SU-DHL-6 (cell line): ENCODE measurements at regions not wholly inside any gene's neighbourhood (a gene's known extent, or its start where the extent isn't known, plus 50 kb on each side); places are given as distances from the start of the nearest gene placed in this dataset.

Source experiments
- H2AFZ ChIP-seq: fragments of 200-600 bp; sonication (generic); 2 replicates; pipeline ENCODE4 v1.6.1; 2014; ENCODE audit warnings: low read depth, mild to moderate bottlenecking, moderate library complexity, mixed read lengths, antibody characterized with exemption, low read length; ENCODE audit not compliant: severe bottlenecking
- H3F3A ChIP-seq: fragments of 200-600 bp; shearing (Covaris generic); 2 replicates; pipeline ENCODE4 v1.6.0; 2016; ENCODE audit warnings: antibody characterized with exemption, mild to moderate bottlenecking; ENCODE audit not compliant: insufficient read depth
- H3K27ac ChIP-seq: fragments of 200-600 bp; sonication (generic); 2 replicates; pipeline ENCODE4 v1.5.1; 2016; ENCODE audit warnings: low read depth, mild to moderate bottlenecking, low read length, moderate library complexity, mixed read lengths
- H3K27me3 ChIP-seq: fragments of 200-600 bp; sonication (generic), shearing (Covaris generic); 2 replicates; pipeline ENCODE4 v1.6.0; 2014; ENCODE audit warnings: mild to moderate bottlenecking, low read length
- H3K36me3 ChIP-seq: fragments of 200-600 bp; sonication (generic); 2 replicates; pipeline ENCODE4 v1.6.1; 2014; ENCODE audit warnings: mild to moderate bottlenecking, low read length, mixed read lengths
- H3K4me2 ChIP-seq: fragments of 300-600, 200-600 bp; shearing (Covaris generic), sonication (generic); 2 replicates; pipeline ENCODE4 v1.6.0; 2014; ENCODE audit warnings: low read length, low read depth, mild to moderate bottlenecking; ENCODE audit not compliant: poor library complexity, severe bottlenecking
- H3K4me3 ChIP-seq: fragments of 200-600 bp; sonication (generic); 2 replicates; pipeline ENCODE4 v1.5.1; 2014; ENCODE audit warnings: antibody characterized with exemption, low read length, mild to moderate bottlenecking, mixed read lengths; ENCODE audit not compliant: insufficient read depth, poor library complexity, severe bottlenecking
- H3K79me2 ChIP-seq: fragments of 200-600 bp; sonication (generic); 2 replicates; pipeline ENCODE4 v1.6.1; 2014; ENCODE audit warnings: mild to moderate bottlenecking, low read length, moderate library complexity; ENCODE audit not compliant: insufficient read depth
- H3K9ac ChIP-seq: fragments of 200-600 bp; sonication (generic); 2 replicates; pipeline ENCODE4 v1.7.0; 2014; ENCODE audit warnings: mild to moderate bottlenecking, low read length
- H3K9me2 ChIP-seq: fragments of 200-600 bp; sonication (generic); replicated peaks from 2 replicates; pipeline ENCODE4 v1.6.1; 2014; ENCODE audit warnings: low read length; ENCODE audit not compliant: insufficient read depth
- H3K9me3 ChIP-seq: fragments of 200-600 bp; sonication (generic); 2 replicates; pipeline ENCODE4 v1.6.1; 2014; ENCODE audit warnings: low read length, mixed read lengths; ENCODE audit not compliant: insufficient read depth
- H4K20me1 ChIP-seq: fragments of 200-600 bp; sonication (generic); 2 replicates; pipeline ENCODE4 v1.6.1; 2014; ENCODE audit warnings: low read depth, mild to moderate bottlenecking, antibody characterized with exemption, low read length, moderate library complexity, mixed read lengths
- CTCF ChIP-seq: fragments of 200-600 bp; sonication (generic); IDR thresholded peaks from one replicate; pipeline ENCODE4 v1.5.1; 2017; ENCODE audit warnings: antibody characterized with exemption, mild to moderate bottlenecking, low read length, moderate library complexity; ENCODE audit not compliant: insufficient read depth, poor library complexity, severe bottlenecking
- EZH2phosphoT487 ChIP-seq: fragments of 200-600 bp; sonication (generic), shearing (Covaris generic); conservative IDR thresholded peaks from 2 replicates; pipeline ENCODE4 v1.6.1; 2018; ENCODE audit warnings: mild to moderate bottlenecking, antibody characterized with exemption, low read length, moderate library complexity, mixed read lengths

DNA sequence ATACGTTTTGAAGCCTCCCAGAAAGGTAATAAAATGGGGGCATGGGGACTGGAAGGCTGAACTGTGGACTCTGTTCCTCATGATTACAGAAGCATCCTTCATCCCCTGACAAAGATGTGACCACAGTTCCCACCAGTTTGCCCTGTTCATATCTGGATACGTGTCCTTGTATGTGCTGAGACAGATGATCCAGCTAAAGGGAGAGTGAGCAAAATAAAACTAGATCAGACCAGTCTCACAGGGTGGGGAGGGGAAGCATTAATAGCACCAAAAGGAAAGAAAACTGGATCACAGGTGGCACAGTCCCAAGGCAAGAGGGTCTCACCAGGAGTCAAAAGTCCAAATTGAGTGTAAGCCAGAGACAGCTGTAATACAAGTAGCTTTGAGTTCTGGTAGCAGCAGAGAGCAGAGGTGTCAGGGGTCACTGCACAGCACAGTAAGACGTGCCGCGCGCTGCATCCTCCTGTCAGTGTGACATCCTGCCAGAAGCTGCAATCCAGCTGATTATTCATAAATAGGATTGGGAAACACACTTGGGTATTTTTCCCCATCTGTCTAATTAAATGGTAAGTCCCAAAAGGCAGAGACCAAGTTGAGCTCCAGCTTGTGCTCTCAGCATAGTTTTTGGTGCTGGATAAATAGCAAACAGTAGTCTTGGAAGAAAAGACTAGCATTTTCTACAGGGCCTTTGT lies 560.0 kb upstream of the CFAP20DC start:
- H3F3A ChIP-seq: no peaks in the 10 kb centered on the region

DNA sequence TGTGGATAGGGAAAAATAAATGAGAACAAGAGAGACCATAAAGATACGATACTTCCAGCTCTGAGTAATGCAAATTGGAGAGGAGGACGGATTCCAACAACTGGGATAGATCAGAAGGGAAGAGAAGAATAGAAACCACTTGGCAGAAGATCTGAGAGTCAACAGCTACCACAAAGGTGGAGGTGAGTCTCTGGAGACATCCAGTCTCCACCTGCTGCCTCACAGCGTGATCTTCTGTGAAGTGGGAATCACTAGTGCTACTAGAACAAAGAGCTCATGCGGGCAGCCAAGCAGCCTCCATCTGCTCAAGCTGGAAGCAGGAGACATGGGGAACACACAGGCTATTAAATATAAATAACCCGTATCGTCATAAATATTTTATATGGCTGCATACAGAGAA lies 558.5 kb upstream of the CFAP20DC start:
- no peak overlapping the region for H3K27ac ChIP-seq
- H3K79me2 ChIP-seq: no peaks in the 10 kb centered on the region
- no peak overlapping the region for H3K4me3 ChIP-seq
- no peaks in the 10 kb centered on the region for H3K9me2 ChIP-seq
- no peak overlapping the region for H2AFZ ChIP-seq
- H3K36me3 ChIP-seq: no peaks in the 10 kb centered on the region
- TF ChIP-seq CTCF (no peak), EZH2phosphoT487 (no peak)
- H3K9me3 ChIP-seq: no peaks in the 10 kb centered on the region
- no peaks in the 10 kb centered on the region for H3K27me3 ChIP-seq
- H3K9ac ChIP-seq: no peak overlapping the region
- no peak overlapping the region for H3K4me2 ChIP-seq
- H4K20me1 ChIP-seq: no peaks in the 10 kb centered on the region
- no peaks in the 10 kb centered on the region for H3F3A ChIP-seq

More for the DNA sequence above, 560.0 kb upstream of the CFAP20DC start:
- Histone ChIP-seq H3K9me2 (no peaks in the 10 kb centered on the region), H3K36me3 (no peaks in the 10 kb centered on the region), H3K27ac (no peak overlapping the region), H3K27me3 (no peaks in the 10 kb centered on the region), H3K4me3 (no peak overlapping the region), H3K9me3 (no peaks in the 10 kb centered on the region), H3K4me2 (no peak overlapping the region), H3K79me2 (no peaks in the 10 kb centered on the region), H3K9ac (no peak overlapping the region), H4K20me1 (no peaks in the 10 kb centered on the region), H2AFZ (no peak overlapping the region)
- TF ChIP-seq EZH2phosphoT487 (no peak), CTCF (no peak)

DNA sequence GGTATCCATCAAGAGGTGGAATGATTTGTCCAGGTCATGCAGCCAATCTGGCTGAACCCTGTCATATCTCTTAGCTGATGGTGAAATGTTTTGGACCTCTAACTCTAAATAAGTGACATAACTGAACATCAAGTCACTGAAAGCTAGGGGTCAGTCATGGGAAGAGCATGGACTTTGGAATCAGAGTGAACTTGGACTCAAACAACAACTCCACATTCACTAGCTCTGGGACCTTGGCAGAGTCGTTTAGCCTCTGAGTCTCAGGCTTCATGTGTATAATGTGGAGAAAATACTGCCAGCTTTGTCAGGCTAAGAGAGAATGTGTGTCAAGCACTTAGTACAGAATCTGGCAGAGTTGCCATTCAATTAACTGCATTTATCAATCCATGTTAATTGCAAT lies 557.8 kb upstream of the CFAP20DC start:
- no peak overlapping the region for H3K4me3 ChIP-seq
- no peaks in the 10 kb centered on the region for H3K79me2 ChIP-seq
- H3K27me3 ChIP-seq: no peaks in the 10 kb centered on the region
- no peaks in the 10 kb centered on the region for H3K36me3 ChIP-seq
- H3K4me2 ChIP-seq: no peak overlapping the region
- H4K20me1 ChIP-seq: no peaks in the 10 kb centered on the region
- H3K9me3 ChIP-seq: no peaks in the 10 kb centered on the region
- no peak overlapping the region for H3K27ac ChIP-seq
- H3F3A ChIP-seq: no peaks in the 10 kb centered on the region
- H3K9me2 ChIP-seq: no peaks in the 10 kb centered on the region
- no peak for TF ChIP-seq EZH2phosphoT487
- TF ChIP-seq CTCF: no peak
- H3K9ac ChIP-seq: no peak overlapping the region
- H2AFZ ChIP-seq: no peak overlapping the region
